NB4 (cell line): ENCODE measurements at regions not wholly inside any gene's neighbourhood (a gene's known extent, or its start where the extent isn't known, plus 50 kb on each side); places are given as distances from the start of the nearest gene placed in this dataset.

Experiments used
- DNase-seq: peaks from one replicate; pipeline ENCODE4 v3.0.0; 2010; ENCODE audit warnings: low read depth
- H3K4me3 ChIP-seq: one replicate; pipeline ENCODE4 v1.5.1; 2011; ENCODE audit warnings: mild to moderate bottlenecking, low read depth, low read length, moderate library complexity
- CTCF ChIP-seq: IDR thresholded peaks from one replicate; pipeline ENCODE4 v1.5.1; 2012; ENCODE audit warnings: low read depth, low read length
- MAX ChIP-seq: IDR thresholded peaks from 2 replicates; pipeline ENCODE4 v1.6.1; 2011; ENCODE audit warnings: low read depth, low read length
- MYC ChIP-seq: IDR thresholded peaks from 2 replicates; pipeline ENCODE4 v1.6.1; 2011; ENCODE audit warnings: low read depth, low read length
- POLR2A ChIP-seq: IDR thresholded peaks from 2 replicates; pipeline ENCODE4 v1.6.1; 2011; ENCODE audit warnings: mild to moderate bottlenecking; ENCODE audit not compliant: insufficient read length; ENCODE audit errors: extremely low read depth

GRCh38 chr2:76197842-76198448 lies 487.2 kb upstream of the GCFC2 start:
- peak; percentile 77 for DNase-seq
- TF ChIP-seq CTCF = peak; percentile 68
- TF ChIP-seq MYC = no peak
- no peak for TF ChIP-seq MAX
- no peak for TF ChIP-seq POLR2A
- no peak overlapping the region for H3K4me3 ChIP-seq

GRCh38 chr2:76197428-76197827 lies 486.7 kb upstream of the GCFC2 start:
- TF ChIP-seq MYC = no peak
- TF ChIP-seq POLR2A = no peak
- no peak for TF ChIP-seq CTCF
- no peak for TF ChIP-seq MAX
- DNase-seq = no peak
- H3K4me3 ChIP-seq = no peak overlapping the region

- no peak overlapping the region for H3K4me3 ChIP-seq
- TF ChIP-seq MYC = no peak
- no peak for TF ChIP-seq POLR2A
- TF ChIP-seq MAX = no peak
- TF ChIP-seq CTCF = no peak
These were observed 483.5 kb upstream of the GCFC2 start for GRCh38 chr2:76194031-76194775.

GRCh38 chr2:76193089-76193488 lies 482.4 kb upstream of the GCFC2 start:
- no peak for TF ChIP-seq MYC
- no peak for TF ChIP-seq POLR2A
- TF ChIP-seq MAX = no peak
- TF ChIP-seq CTCF = no peak
- DNase-seq = no peak

More at GRCh38 chr2:76194031-76194775, 483.5 kb upstream of the GCFC2 start:
- DNase-seq = no peak

GRCh38 chr2:76188334-76189008 lies 477.8 kb upstream of the GCFC2 start:
- DNase-seq = no peak
- no peak overlapping the region for H3K4me3 ChIP-seq
- TF ChIP-seq MAX = no peak
- no peak for TF ChIP-seq POLR2A
- no peak for TF ChIP-seq MYC
- TF ChIP-seq CTCF = no peak

More at GRCh38 chr2:76193089-76193488, 482.4 kb upstream of the GCFC2 start:
- H3K4me3 ChIP-seq = no peak overlapping the region
